ENCODE measurements at regions not wholly inside any gene's neighbourhood (a gene's known extent, or its start where the extent isn't known, plus 50 kb on each side); places are given as distances from the start of the nearest gene placed in this dataset.

DNA sequence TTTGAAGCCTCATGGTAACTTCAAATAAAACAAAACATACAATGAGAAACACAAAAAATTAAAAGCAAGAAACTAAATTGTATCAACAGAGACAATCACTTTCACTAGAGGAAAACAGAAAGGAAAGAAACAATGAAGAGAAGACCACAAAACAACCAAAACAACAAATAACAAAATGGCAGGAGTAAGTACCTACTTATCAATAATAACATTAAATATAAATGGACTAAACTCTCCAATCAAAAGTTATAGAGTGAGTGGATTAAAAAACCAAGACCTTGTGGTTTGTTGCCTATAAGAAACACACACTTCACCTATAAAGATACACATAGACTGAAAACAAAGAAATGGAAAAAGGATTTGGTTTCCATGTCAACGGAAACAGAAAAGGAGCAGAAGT lies 830.1 kb upstream of the TMEFF2 start:
- TF ChIP-seq CTCF (IDR thresholded peaks at IDR 0.05; ENCODE audit: extremely low read depth in 1 of 2, insufficient read depth in 1 of 2, low read depth in 1 of 2, low read length in 2 of 2): no peak
- TF ChIP-seq POLR2AphosphoS5 (IDR thresholded peaks at IDR 0.05; ENCODE audit: insufficient read depth, low read depth, low read length): no peak

Measured in endothelial cell of umbilical vein (primary cell).